Astrocyte of the cerebellum (primary cell): ENCODE measurements at regions not wholly inside any gene's neighbourhood (a gene's known extent, or its start where the extent isn't known, plus 50 kb on each side); places are given as distances from the start of the nearest gene placed in this dataset.

Experiments
- DNase-seq: peaks from one replicate; pipeline ENCODE4 v3.0.0-alpha.2; 2011; ENCODE audit warnings: low read depth
- H3K4me3 ChIP-seq: 2 replicates; pipeline ENCODE4 v1.5.1; 2011; ENCODE audit warnings: mild to moderate bottlenecking, low read depth, low read length, moderate library complexity
- CTCF ChIP-seq: IDR thresholded peaks from 2 replicates; pipeline ENCODE4 v1.5.1; 2012; ENCODE audit warnings: low read length, low read depth, moderate library complexity, mild to moderate bottlenecking; ENCODE audit errors: missing control alignments
- in situ Hi-C: cut with HindIII; loops from 2 replicates; pipeline ENCODE4 v1.10.0; 2017; ENCODE audit warnings: low sequenced_read_pairs

DNA sequence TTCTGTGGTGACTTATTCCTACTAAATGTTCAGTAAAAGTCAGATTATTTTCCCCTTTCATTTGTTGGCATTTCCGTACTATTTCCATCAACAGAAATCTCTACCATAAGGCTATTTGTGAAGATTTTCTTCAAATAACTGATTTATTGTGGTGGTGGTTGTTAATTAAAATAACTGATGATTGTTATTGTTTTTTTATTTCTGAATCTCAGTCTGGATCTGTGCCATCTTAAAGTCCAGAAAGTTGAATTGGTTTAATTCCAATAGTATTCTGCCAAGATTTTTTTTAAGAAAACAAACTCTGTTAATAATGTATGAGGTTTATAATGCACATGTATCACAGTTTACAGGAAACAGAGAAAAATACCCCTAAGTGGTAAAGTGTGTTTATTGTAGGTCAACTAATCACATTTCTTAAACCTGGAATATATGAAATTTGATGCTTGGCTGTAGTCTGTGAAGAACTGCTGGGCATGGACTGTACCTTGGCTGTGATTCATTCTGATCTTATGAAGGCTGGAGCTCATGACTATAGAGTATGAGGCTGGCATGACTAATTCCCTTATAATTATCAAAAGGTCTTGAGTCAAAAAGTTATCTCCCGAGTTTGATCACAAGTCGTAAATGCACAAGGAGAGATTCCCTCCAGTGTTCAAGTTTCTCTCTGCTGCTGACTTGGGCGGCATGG, 134.2 kb upstream of the RND3 start:
- in situ Hi-C loops: no loop called here
- no peak for DNase-seq
- TF ChIP-seq CTCF: no peak
- H3K4me3 ChIP-seq: no peak overlapping the region

- H3K4me3 ChIP-seq: no peak overlapping the region
- in situ Hi-C loops: no loop called here
- no peak for TF ChIP-seq CTCF
- no peak for DNase-seq
Measured at GRCh38 chr2:150620855-150621254, 133.4 kb upstream of the RND3 start.

DNA sequence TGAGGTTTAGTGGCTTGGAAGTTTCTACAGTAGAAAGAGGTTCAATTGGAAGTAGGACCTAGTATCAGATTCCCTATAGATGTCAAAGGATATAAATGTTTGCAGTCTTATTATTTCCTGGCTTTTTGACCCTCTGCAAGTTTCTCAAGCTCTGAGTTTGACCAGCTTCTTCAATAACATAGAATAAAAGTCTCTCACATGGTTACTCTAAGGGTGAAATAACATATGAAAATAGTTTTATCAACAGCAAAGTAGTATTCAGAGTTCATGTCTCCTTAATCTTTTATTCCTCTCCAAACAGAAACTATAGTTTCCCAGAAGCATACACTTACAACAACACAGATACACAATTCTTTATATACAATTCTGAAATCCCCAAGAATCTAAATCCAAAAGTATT, 132.9 kb upstream of the RND3 start:
- DNase-seq: no peak

DNA sequence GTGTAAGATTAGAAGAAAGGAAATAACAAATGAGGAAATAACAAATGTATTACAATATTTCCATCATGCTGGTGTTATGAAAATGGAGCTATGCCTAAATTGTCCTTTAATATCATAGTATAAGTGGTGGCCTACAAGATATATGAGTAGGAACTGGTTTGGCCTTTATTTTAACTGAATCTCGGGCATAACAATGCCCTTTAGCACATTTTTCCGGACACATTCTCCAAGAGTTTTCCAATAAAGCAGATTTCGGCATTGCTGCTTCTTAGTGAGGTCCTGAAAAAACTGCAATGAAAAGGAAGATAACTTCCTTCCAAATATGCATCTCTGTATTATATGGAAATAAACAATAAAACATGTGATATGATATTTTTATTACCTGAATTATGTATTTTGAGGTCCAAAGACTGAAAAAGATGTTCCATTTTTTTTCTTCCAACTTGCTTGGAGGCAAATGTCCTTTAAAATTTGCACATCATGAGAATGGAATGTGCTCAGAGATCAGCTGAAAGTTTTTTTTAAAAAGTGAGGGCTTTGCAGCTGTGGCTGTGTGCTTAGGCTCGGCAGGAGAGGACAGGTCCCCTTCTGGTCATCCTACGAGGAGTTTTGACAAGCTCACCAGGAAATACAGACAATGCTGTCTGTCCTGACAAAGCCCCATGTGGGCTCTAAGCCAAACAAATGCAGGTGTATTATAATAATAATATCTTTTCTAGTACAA, 132.3 kb upstream of the RND3 start:
- DNase-seq: no peak
- H3K4me3 ChIP-seq: no peak overlapping the region
- no peak for TF ChIP-seq CTCF
- in situ Hi-C loops: no loop called here

More for the DNA sequence above, 132.9 kb upstream of the RND3 start:
- in situ Hi-C loops: no loop called here
- no peak overlapping the region for H3K4me3 ChIP-seq
- TF ChIP-seq CTCF: no peak

- TF ChIP-seq CTCF: no peak
Measured at GRCh38 chr2:150618245-150618895, 130.9 kb upstream of the RND3 start.

DNA sequence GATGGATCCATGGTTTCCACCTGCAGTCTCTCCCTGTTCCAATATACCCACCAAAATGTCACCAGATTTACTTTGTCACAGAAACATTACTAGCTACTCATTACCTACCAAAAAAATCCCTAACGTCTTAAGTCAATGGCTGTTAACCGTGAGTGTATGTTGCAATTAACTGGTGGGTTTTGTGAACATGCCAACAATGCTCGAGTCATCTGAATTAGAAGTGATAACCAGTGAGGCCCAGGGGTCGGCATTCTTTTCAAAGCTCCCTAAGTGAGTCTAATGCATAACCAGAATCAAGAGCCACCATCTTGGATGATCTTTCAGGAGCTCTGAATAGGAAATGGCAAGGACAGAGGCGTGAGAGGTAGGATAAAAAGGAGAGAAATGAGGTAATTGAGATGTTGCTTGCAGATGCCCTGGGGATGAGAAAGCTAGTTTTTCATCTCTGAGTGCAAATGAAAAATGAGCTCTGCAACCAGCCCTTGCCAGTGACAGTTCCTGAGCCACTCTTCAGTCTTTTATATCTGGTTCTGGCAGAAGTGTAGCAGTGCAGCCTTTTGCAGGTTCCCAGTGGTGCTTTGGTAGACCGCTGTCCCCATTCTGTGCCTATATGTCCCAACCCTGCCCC, 130.0 kb upstream of the RND3 start:
- no peak for DNase-seq
- no peak overlapping the region for H3K4me3 ChIP-seq
- in situ Hi-C loops: no loop called here
- TF ChIP-seq CTCF: no peak

More at GRCh38 chr2:150618245-150618895, 130.9 kb upstream of the RND3 start:
- DNase-seq: no peak
- in situ Hi-C loops: no loop called here
- no peak overlapping the region for H3K4me3 ChIP-seq
